ENCODE measurements at regions not wholly inside any gene's neighbourhood (a gene's known extent, or its start where the extent isn't known, plus 50 kb on each side); places are given as distances from the start of the nearest gene placed in this dataset.

DNA sequence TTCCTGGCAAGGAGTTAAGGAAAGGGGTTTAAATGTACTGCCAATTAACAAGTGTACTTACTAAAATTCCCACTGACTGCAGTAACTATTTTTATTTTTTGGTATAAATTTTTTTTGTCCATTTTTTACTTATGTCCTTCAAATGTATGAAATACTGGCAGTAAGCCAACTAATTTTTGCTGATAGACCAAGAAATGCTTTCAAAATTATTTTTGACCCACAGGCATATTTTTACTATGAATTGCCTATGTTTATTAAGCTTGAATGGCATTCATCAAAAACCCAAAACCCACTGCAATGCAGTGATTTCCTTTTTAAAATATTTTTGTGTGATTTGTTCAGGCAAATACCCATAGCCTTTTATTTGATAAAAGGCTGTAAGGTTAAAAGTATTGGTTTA, 560.1 kb downstream of the UTRN start:
- TF ChIP-seq POLR2A (IDR thresholded peaks at IDR 0.05; ENCODE audit: control extremely low read depth in 1 of 2, low read depth in 2 of 2, low read length in 2 of 2) (no peak), CEBPB (IDR thresholded peaks at IDR 0.05; ENCODE audit: low read depth, low read length) (no peak), CTCF (IDR thresholded peaks at IDR 0.05; ENCODE audit: control extremely low read depth in 1 of 3, insufficient read depth in 1 of 3, low read depth in 1 of 3, low read length in 3 of 3) (no peak), ZNF274 (IDR thresholded peaks at IDR 0.05; ENCODE audit: borderline replicate concordance, extremely low read depth, low read length) (no peak)

Data from H1 (cell line).